BJ (cell line): ENCODE measurements at regions not wholly inside any gene's neighbourhood (a gene's known extent, or its start where the extent isn't known, plus 50 kb on each side); places are given as distances from the start of the nearest gene placed in this dataset.

Source experiments
- CTCF ChIA-PET: fragments of 350-600 bp; formaldehyde crosslinking; extraction: SDS; loops from one replicate; lab custom pipeline; 2021; ENCODE audit warnings: antibody characterized with exemption, inconsistent platforms; lab: Yijun Ruan, JAX
- POLR2A ChIA-PET: fragments of 300-600 bp; sonication (Branson Sonifier 250); formaldehyde crosslinking; extraction: SDS; loops from one replicate; lab custom pipeline; 2021; ENCODE audit warnings: antibody characterized with exemption; lab: Charles Lee
- DNase-seq: peaks from one replicate; pipeline ENCODE4 v3.0.0-alpha.2; 2011; ENCODE audit warnings: low read depth
- H3K27me3 ChIP-seq: 2 replicates; pipeline ENCODE4 v1.6.0; 2011; ENCODE audit warnings: low read length; ENCODE audit not compliant: control insufficient read depth, insufficient read depth
- H3K36me3 ChIP-seq: 2 replicates; pipeline ENCODE4 v1.5.1; 2011; ENCODE audit warnings: low read length; ENCODE audit not compliant: control insufficient read depth, insufficient read depth
- H3K4me3 ChIP-seq: 2 replicates; pipeline ENCODE4 v1.5.1; 2011; ENCODE audit warnings: low read depth, mild to moderate bottlenecking, control low read depth, low read length
- TF ChIP-seq, protein P1 (sequence below): IDR thresholded peaks from 2 replicates; pipeline ENCODE4 v1.5.1; 2011; ENCODE audit warnings: low read depth, mild to moderate bottlenecking, control low read depth, inconsistent platforms, low read length, moderate library complexity; ENCODE audit not compliant: insufficient read depth

DNA sequence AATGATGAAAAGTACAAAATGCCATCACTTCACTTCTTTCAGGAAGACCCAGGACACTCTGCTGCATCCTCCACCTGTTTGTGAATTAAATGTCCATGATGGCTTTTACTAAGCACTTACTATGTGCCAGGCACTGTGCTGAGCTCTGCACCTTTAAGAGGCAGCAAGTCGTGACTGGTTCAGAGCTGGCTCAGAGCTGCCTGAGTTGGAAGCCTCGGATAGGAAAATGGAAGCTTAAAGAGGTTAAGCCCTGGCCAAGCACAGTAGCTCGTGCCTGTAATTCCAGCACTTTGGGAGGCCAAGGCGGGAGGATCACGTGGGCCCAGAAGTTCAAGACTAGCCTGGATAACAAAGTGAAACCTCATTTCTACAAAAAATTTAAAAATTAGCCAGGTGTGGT is 95.6 kb downstream of the SNX5 start:
- POLR2A ChIA-PET = no interaction called here

DNA sequence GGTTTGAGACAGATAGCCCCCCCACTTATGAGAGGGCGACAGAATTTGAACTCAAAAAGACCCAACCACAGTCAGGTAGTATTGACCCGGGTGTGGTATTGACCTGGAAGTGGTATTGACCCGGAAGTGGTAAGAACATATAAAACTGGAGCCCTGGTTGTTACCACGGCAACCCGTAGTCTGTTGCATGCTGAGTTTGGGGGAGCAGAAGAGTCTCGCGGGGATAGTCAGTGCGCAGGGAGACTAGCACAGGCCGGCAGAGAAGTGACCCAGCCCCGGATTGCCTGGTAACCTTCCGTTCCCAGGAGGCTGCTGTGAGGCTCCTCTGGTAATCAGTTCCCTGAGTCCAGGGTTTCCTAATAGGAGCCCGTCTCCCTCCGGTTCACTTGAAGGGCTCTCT is 96.2 kb downstream of the SNX5 start:
- no peak for DNase-seq
- H3K4me3 ChIP-seq = no peak overlapping the region
- ChIA-PET CTCF (interaction anchor here (1.9 kb wide), 1 partner anchor 190 kb away, joined by 5 read pairs; the partner anchor contains the start of gene RRBP1), POLR2A (no interaction called here)
- no peaks in the 10 kb centered on the region; the same call in 1 of the 2 replicates for H3K27me3 ChIP-seq
- TF ChIP-seq, protein P1, sequence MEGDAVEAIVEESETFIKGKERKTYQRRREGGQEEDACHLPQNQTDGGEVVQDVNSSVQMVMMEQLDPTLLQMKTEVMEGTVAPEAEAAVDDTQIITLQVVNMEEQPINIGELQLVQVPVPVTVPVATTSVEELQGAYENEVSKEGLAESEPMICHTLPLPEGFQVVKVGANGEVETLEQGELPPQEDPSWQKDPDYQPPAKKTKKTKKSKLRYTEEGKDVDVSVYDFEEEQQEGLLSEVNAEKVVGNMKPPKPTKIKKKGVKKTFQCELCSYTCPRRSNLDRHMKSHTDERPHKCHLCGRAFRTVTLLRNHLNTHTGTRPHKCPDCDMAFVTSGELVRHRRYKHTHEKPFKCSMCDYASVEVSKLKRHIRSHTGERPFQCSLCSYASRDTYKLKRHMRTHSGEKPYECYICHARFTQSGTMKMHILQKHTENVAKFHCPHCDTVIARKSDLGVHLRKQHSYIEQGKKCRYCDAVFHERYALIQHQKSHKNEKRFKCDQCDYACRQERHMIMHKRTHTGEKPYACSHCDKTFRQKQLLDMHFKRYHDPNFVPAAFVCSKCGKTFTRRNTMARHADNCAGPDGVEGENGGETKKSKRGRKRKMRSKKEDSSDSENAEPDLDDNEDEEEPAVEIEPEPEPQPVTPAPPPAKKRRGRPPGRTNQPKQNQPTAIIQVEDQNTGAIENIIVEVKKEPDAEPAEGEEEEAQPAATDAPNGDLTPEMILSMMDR = no peak
- no peaks in the 10 kb centered on the region for H3K36me3 ChIP-seq

More for the DNA sequence above, 95.6 kb downstream of the SNX5 start:
- Histone ChIP-seq H3K4me3 (no peak overlapping the region), H3K27me3 (no peaks in the 10 kb centered on the region), H3K36me3 (no peaks in the 10 kb centered on the region)
- CTCF ChIA-PET = interaction anchor here (0.6 to 2.6 kb wide), 5 partner anchors 28 to 193 kb away, joined by 3 to 13 read pairs (median 5); partner anchors contain the start of gene RRBP1
- TF ChIP-seq, protein P1 = no peak
- DNase-seq = no peak

DNA sequence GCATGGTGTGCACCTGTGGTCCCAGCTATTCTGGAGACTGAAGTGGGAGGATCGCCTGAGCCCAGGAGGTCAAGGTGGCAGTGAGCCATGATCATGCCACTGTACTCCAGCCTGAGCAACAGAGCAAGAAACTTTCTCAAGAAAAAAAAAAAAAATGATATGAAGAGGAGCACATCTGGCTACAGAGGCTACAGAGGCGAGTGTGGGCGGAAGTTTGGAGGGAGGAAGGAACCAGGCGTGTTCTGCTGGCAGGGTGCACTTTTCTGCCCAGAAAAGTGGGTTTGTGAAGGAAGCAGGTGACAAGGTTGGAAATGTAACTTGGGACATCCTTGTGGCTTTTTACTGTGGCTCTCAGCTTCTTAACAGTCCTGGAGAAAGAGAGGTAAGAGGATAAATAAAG is 96.7 kb downstream of the SNX5 start:
- no peak for DNase-seq
- Histone ChIP-seq H3K27me3 (no peaks in the 10 kb centered on the region; the same call in 1 of the 2 replicates), H3K36me3 (no peaks in the 10 kb centered on the region), H3K4me3 (no peak overlapping the region)
- CTCF ChIA-PET = interaction anchor here (0.6 to 1.9 kb wide), 3 partner anchors 54 to 190 kb away, joined by 3 to 5 read pairs (median 3); partner anchors contain the start of gene RRBP1
- TF ChIP-seq, protein P1 = no peak
- POLR2A ChIA-PET = no interaction called here

DNA sequence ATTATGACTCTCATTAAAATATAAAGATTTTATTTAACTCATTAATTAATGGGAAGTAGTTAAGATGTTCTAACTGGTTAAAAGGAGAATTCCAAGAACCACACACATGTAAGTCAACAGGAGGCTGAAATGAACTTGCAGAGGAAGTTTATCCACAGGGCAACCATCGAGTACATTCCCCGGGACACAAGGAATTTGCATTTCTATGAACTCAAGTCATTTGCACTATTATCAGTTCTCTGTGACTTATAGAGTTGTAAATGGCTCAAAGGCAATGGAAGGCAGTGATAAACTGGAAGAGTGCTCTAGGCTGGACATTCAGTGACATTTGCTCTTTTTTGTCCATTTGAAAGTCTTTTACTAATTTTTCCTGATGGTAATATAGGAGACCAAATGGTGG is 97.4 kb downstream of the SNX5 start:
- POLR2A ChIA-PET = interaction anchor here (0.6 kb wide), 1 partner anchor 95 kb away, joined by 18 read pairs; no protein-coding TSS in a partner anchor
- DNase-seq = no peak

DNA sequence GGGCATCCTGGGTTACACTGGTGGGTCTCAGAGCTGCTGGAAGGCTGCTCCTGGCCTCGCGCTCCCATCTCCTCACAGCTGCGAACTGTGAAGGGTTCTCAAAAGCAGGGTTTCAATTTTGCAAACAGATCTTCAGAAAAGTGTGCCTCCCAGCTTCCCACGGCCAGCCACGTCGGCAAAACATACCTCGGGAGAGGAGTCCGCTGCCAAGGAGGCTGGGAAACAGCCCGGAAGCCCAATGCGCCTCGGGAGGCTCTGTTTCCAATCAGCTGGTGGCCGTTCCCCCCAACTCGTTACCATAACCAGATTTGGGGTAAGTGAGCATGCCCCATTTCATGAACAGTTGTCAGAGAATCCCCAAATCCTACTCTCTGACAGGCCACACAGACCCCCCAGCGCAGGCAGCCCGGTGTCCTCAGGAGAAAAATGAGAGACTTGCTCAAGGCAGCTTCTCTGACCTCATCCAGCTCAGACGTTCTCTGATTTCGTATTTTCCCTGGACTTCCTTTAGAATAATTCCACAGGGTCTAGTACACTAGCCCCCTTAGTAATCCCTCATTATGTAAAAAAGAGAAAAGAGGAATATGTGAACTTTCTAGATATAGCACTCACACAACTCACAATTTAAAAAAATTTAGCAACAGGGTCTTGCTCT is 98.4 kb downstream of the SNX5 start:
- Histone ChIP-seq H3K36me3 (no peaks in the 10 kb centered on the region), H3K27me3 (no peaks in the 10 kb centered on the region; the same call in 1 of the 2 replicates), H3K4me3 (no peak overlapping the region)
- CTCF ChIA-PET = interaction anchor here (1.4 to 1.9 kb wide), 3 partner anchors 12 to 188 kb away, joined by 3 to 5 read pairs (median 5); partner anchors contain the start of gene RRBP1
- TF ChIP-seq, protein P1 = no peak
- DNase-seq = no peak
- POLR2A ChIA-PET = interaction anchor here (0.5 to 1.2 kb wide), 3 partner anchors 64 to 188 kb away, joined by 3 to 4 read pairs (median 3); partner anchors contain the start of gene RRBP1

More for the DNA sequence above, 97.4 kb downstream of the SNX5 start:
- Histone ChIP-seq H3K4me3 (no peak overlapping the region), H3K27me3 (no peaks in the 10 kb centered on the region; the same call in 1 of the 2 replicates), H3K36me3 (no peaks in the 10 kb centered on the region)
- TF ChIP-seq, protein P1 = no peak
- CTCF ChIA-PET = interaction anchor here (0.8 to 1.9 kb wide), 3 partner anchors 11 to 189 kb away, joined by 3 to 5 read pairs (median 5); partner anchors contain the start of gene RRBP1
